Neural progenitor cell (in vitro differentiated cells): ENCODE measurements at regions not wholly inside any gene's neighbourhood (a gene's known extent, or its start where the extent isn't known, plus 50 kb on each side); places are given as distances from the start of the nearest gene placed in this dataset.

Source experiments
- DNase-seq: peaks from one replicate; pipeline ENCODE4 v3.0.0-alpha.2; 2016; ENCODE audit warnings: low spot score
- H2AFZ ChIP-seq: fragments of 200-600 bp; sonication (generic); replicated peaks from 2 replicates; pipeline ENCODE4 v1.6.1; 2016; ENCODE audit warnings: antibody characterized with exemption
- H3F3A ChIP-seq: fragments of 200-600 bp; sonication (generic); 2 replicates; pipeline ENCODE4 v1.6.1; 2016; ENCODE audit warnings: antibody characterized with exemption, low read depth
- H3K27ac ChIP-seq: fragments of 200-600 bp; sonication (generic); 2 replicates; pipeline ENCODE4 v1.5.1; 2016; ENCODE audit warnings: mild to moderate bottlenecking
- H3K27me3 ChIP-seq: fragments of 200-600 bp; sonication (generic); 2 replicates; pipeline ENCODE4 v1.6.1; 2016; ENCODE audit warnings: mild to moderate bottlenecking, moderate library complexity
- H3K36me3 ChIP-seq: fragments of 200-600 bp; sonication (generic); 2 replicates; pipeline ENCODE4 v1.5.1; 2016
- H3K4me1 ChIP-seq: fragments of 200-600 bp; sonication (generic); 2 replicates; pipeline ENCODE4 v1.6.1; 2016; ENCODE audit warnings: mixed run types
- H3K4me2 ChIP-seq: fragments of 200-600 bp; sonication (generic); 2 replicates; pipeline ENCODE4 v1.6.1; 2016
- H3K4me3 ChIP-seq: fragments of 200-600 bp; sonication (generic); 2 replicates; pipeline ENCODE4 v1.5.1; 2016
- H3K79me2 ChIP-seq: fragments of 200-600 bp; sonication (generic); 2 replicates; pipeline ENCODE4 v1.6.1; 2016; ENCODE audit warnings: low read depth
- H3K9ac ChIP-seq: fragments of 200-600 bp; sonication (generic); 2 replicates; pipeline ENCODE4 v1.6.1; 2016
- H3K9me3 ChIP-seq: fragments of 200-600 bp; sonication (generic); 2 replicates; pipeline ENCODE4 v1.5.1; 2016; ENCODE audit warnings: low read depth
- H4K20me1 ChIP-seq: fragments of 200-600 bp; sonication (generic); 2 replicates; pipeline ENCODE4 v1.6.1; 2016; ENCODE audit warnings: low read depth
- H3K27ac Mint-ChIP-seq: 3 replicates; pipeline ENCODE4 v1.8.0; 2021; ENCODE audit warnings: mixed read lengths
- H3K27me3 Mint-ChIP-seq: 2 replicates; pipeline ENCODE4 v1.8.0; 2022; ENCODE audit warnings: low read depth, mild to moderate bottlenecking, inconsistent platforms, moderate library complexity, mixed read lengths; ENCODE audit not compliant: insufficient read depth
- H3K36me3 Mint-ChIP-seq: 3 replicates; pipeline ENCODE4 v1.8.0; 2021; ENCODE audit warnings: mixed read lengths
- H3K4me1 Mint-ChIP-seq: 3 replicates; pipeline ENCODE4 v1.8.0; 2021; ENCODE audit warnings: mixed read lengths
- H3K4me3 Mint-ChIP-seq: 3 replicates; pipeline ENCODE4 v1.8.0; 2021; ENCODE audit warnings: mild to moderate bottlenecking, moderate library complexity, mixed read lengths
- H3K9me3 Mint-ChIP-seq: 3 replicates; pipeline ENCODE4 v1.8.0; 2020; ENCODE audit warnings: mixed read lengths
- EZH2 ChIP-seq: fragments of 200-600 bp; sonication (generic); IDR thresholded peaks from 2 replicates; pipeline ENCODE4 v1.6.1; 2017; ENCODE audit warnings: antibody characterized with exemption, mild to moderate bottlenecking, moderate library complexity
- EZH2phosphoT487 ChIP-seq: fragments of 200-600 bp; sonication (generic); IDR thresholded peaks from 2 replicates; pipeline ENCODE4 v1.6.1; 2017; ENCODE audit warnings: antibody characterized with exemption
- TF ChIP-seq, protein P1 (sequence below): fragments of 200-600 bp; sonication (generic); IDR thresholded peaks from 2 replicates; pipeline ENCODE4 v1.5.1; 2017; ENCODE audit warnings: antibody characterized with exemption, mild to moderate bottlenecking

DNA sequence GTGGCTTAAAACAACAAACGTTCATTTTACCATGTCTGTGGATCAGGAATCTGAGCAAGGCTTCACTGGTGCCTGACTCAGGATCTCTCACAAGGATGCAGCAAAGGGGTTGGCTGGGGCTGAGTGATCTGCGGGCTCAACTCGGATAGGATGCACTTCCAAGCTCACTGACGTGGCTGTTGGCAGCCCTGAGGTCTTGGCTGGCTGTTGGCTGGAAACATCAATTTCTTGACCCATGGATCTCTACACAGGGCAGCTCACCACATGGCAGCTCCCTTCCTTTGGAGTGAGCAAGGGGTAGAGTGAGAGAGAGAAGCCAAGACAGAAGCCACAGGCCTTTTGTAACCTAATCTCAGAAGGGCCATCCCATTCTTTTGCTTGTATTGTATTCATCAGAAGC lies 202.1 kb downstream of the NXNL2 start:
- Histone ChIP-seq H2AFZ (no peak overlapping the region), H4K20me1 (no peaks in the 10 kb centered on the region), H3K4me1 (peaks cover 13% of the 10 kb centered on the region), H3K4me2 (no peak overlapping the region), H3K36me3 (no peaks in the 10 kb centered on the region), H3F3A (peaks cover 8% of the 10 kb centered on the region), H3K27me3 (no peaks in the 10 kb centered on the region), H3K27ac (peak overlapping the region; percentile 8), H3K4me3 (no peak overlapping the region), H3K79me2 (no peaks in the 10 kb centered on the region), H3K9me3 (no peaks in the 10 kb centered on the region), H3K9ac (no peak overlapping the region)
- H3K36me3 Mint-ChIP-seq = no peaks in the 10 kb centered on the region
- H3K4me3 Mint-ChIP-seq = no peak overlapping the region
- H3K4me1 Mint-ChIP-seq = peaks cover 24% of the 10 kb centered on the region
- H3K9me3 Mint-ChIP-seq = peaks cover 19% of the 10 kb centered on the region
- peaks cover 7% of the 10 kb centered on the region for H3K27me3 Mint-ChIP-seq
- no peak overlapping the region for H3K27ac Mint-ChIP-seq
- no peak for TF ChIP-seq EZH2
- TF ChIP-seq, protein P1, sequence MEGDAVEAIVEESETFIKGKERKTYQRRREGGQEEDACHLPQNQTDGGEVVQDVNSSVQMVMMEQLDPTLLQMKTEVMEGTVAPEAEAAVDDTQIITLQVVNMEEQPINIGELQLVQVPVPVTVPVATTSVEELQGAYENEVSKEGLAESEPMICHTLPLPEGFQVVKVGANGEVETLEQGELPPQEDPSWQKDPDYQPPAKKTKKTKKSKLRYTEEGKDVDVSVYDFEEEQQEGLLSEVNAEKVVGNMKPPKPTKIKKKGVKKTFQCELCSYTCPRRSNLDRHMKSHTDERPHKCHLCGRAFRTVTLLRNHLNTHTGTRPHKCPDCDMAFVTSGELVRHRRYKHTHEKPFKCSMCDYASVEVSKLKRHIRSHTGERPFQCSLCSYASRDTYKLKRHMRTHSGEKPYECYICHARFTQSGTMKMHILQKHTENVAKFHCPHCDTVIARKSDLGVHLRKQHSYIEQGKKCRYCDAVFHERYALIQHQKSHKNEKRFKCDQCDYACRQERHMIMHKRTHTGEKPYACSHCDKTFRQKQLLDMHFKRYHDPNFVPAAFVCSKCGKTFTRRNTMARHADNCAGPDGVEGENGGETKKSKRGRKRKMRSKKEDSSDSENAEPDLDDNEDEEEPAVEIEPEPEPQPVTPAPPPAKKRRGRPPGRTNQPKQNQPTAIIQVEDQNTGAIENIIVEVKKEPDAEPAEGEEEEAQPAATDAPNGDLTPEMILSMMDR = no peak
- no peak for TF ChIP-seq EZH2phosphoT487
- DNase-seq = no peak

DNA sequence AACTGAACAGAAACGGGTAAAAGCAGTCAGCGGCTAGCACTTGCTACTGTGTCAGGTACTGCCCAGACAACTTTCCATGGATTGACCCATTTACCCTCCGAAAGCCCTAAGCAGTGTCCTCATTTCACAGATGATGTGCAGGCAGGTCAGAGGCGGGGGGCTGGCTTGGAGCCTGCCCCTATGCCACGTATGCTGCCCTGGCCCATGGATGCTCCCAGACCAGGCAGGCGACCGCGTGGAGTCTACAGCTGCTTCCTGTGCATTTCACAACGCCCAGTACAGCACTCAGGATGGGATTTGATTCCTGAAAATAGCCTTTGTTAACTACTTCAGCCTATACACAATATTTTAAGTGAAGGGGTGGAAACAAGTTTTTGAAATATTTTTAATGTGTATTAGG lies 202.9 kb downstream of the NXNL2 start:
- no peak overlapping the region for H3K27ac Mint-ChIP-seq
- peak overlapping the region; percentile 8 for H3K27ac ChIP-seq
- no peak overlapping the region for H3K9ac ChIP-seq
- H3K4me1 ChIP-seq = peaks cover 13% of the 10 kb centered on the region
- H3K4me1 Mint-ChIP-seq = peaks cover 24% of the 10 kb centered on the region
- no peaks in the 10 kb centered on the region for H3K36me3 ChIP-seq
- H3K36me3 Mint-ChIP-seq = no peaks in the 10 kb centered on the region
- no peak overlapping the region for H3K4me2 ChIP-seq
- H3K4me3 Mint-ChIP-seq = no peak overlapping the region
- TF ChIP-seq EZH2phosphoT487 (no peak), EZH2 (no peak)
- TF ChIP-seq, protein P1 = no peak
- no peak overlapping the region for H2AFZ ChIP-seq
- H3K9me3 ChIP-seq = no peaks in the 10 kb centered on the region
- peaks cover 8% of the 10 kb centered on the region for H3F3A ChIP-seq
- peaks cover 7% of the 10 kb centered on the region for H3K27me3 Mint-ChIP-seq
- no peak overlapping the region for H3K4me3 ChIP-seq
- no peaks in the 10 kb centered on the region for H4K20me1 ChIP-seq
- no peak for DNase-seq
- H3K79me2 ChIP-seq = no peaks in the 10 kb centered on the region
- no peaks in the 10 kb centered on the region for H3K27me3 ChIP-seq
- peaks cover 20% of the 10 kb centered on the region for H3K9me3 Mint-ChIP-seq

DNA sequence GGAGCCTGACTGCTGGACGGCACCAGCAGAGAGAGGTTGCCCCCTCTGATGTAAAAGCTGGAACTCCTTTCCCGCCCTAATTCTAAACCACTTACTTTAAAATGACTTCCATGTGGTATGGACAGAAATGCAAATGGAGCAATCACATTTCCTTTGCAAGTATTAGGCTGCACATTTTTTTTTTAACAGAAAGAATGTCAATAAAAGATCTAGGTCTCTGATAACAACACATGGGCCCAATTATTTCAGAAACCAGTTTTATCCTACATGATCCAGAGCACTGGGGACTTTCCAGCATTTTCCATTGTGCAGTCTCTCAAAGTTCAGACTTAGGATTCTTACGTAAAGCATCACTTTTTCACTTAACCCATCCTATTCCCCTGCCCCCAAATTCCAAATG lies 203.7 kb downstream of the NXNL2 start:
- H3F3A ChIP-seq = peaks cover 8% of the 10 kb centered on the region
- H3K27me3 Mint-ChIP-seq = peaks cover 3% of the 10 kb centered on the region
- no peak overlapping the region for H3K4me2 ChIP-seq
- H4K20me1 ChIP-seq = no peaks in the 10 kb centered on the region
- H3K79me2 ChIP-seq = no peaks in the 10 kb centered on the region
- no peak overlapping the region for H3K4me3 ChIP-seq
- H3K27ac Mint-ChIP-seq = no peak overlapping the region
- H3K36me3 Mint-ChIP-seq = no peaks in the 10 kb centered on the region
- peaks cover 22% of the 10 kb centered on the region for H3K4me1 Mint-ChIP-seq
- no peaks in the 10 kb centered on the region for H3K36me3 ChIP-seq
- DNase-seq = no peak
- no peak overlapping the region for H3K4me3 Mint-ChIP-seq
- peaks cover 20% of the 10 kb centered on the region for H3K9me3 Mint-ChIP-seq
- no peaks in the 10 kb centered on the region for H3K27me3 ChIP-seq
- H3K9me3 ChIP-seq = no peaks in the 10 kb centered on the region
- no peak overlapping the region for H3K27ac ChIP-seq
- no peak for TF ChIP-seq EZH2phosphoT487
- TF ChIP-seq, protein P1 = no peak
- TF ChIP-seq EZH2 = no peak
- H2AFZ ChIP-seq = no peak overlapping the region
- no peak overlapping the region for H3K9ac ChIP-seq
- peaks cover 13% of the 10 kb centered on the region for H3K4me1 ChIP-seq
